ENCODE measurements at regions not wholly inside any gene's neighbourhood (a gene's known extent, or its start where the extent isn't known, plus 50 kb on each side); places are given as distances from the start of the nearest gene placed in this dataset.

GRCh38 chr14:97368900-97369564 is 571.9 kb downstream of the VRK1 start:
- Histone ChIP-seq H2AK9ac (replicated peaks; ENCODE audit: low read depth, low read length, poor library complexity) (no peak overlapping the region), H2BK120ac (ENCODE audit: low read depth, low read length) (no peak overlapping the region), H2BK5ac (ENCODE audit: low read depth, low read length, poor library complexity, severe bottlenecking) (peak overlapping the region; percentile 67), H3K56ac (ENCODE audit: extremely low read depth, insufficient read depth, low read length) (no peak overlapping the region), H3K79me1 (ENCODE audit: low read depth in 1 of 2, low read length in 2 of 2) (no peaks in the 10 kb centered on the region), H3K27me3 (ENCODE audit: control insufficient read depth, insufficient read depth, low read length) (no peaks in the 10 kb centered on the region), H2AK5ac (ENCODE audit: low read depth, low read length) (no peak overlapping the region), H3K9me1 (ENCODE audit: insufficient read depth, low read length) (no peaks in the 10 kb centered on the region), H4K20me1 (ENCODE audit: insufficient read depth, low read length) (no peaks in the 10 kb centered on the region), H3K18ac (ENCODE audit: low read depth, low read length) (no peak overlapping the region), H4K91ac (ENCODE audit: insufficient read depth, low read depth, low read length) (no peak overlapping the region), H3K4ac (ENCODE audit: low read depth, low read length) (no peak overlapping the region), H3K9me3 (ENCODE audit: control insufficient read depth, insufficient read depth, low read length) (peaks cover 21% of the 10 kb centered on the region), H3K23ac (ENCODE audit: low read depth, low read length) (no peak overlapping the region), H3K27ac (ENCODE audit: insufficient read depth, low read length) (no peak overlapping the region), H2BK15ac (ENCODE audit: low read depth, low read length) (no peak overlapping the region), H4K5ac (ENCODE audit: low read depth, low read length) (no peak overlapping the region), H3K14ac (replicated peaks; ENCODE audit: low read depth, low read length) (no peak overlapping the region), H3K4me2 (ENCODE audit: low read depth, low read length) (no peak overlapping the region), H3K4me1 (ENCODE audit: control insufficient read depth, insufficient read depth, low read length) (no peaks in the 10 kb centered on the region), H2BK20ac (ENCODE audit: low read depth, low read length) (no peak overlapping the region), H4K8ac (ENCODE audit: low read depth in 2 of 2, low read length in 2 of 2) (no peak overlapping the region), H3K9ac (ENCODE audit: low read depth, low read length) (no peak overlapping the region), H3K4me3 (ENCODE audit: insufficient read depth, low read depth, low read length) (no peak overlapping the region), H2AFZ (replicated peaks; ENCODE audit: low read length, poor library complexity) (no peak overlapping the region), H3K36me3 (ENCODE audit: control insufficient read depth, insufficient read depth, low read length) (no peaks in the 10 kb centered on the region)
- ChIA-PET CTCF (no interaction called here), POLR2A (ENCODE audit: unreplicated experiment) (no interaction called here)
- BruUV-seq (replicated peaks): no TSS peak
- in situ Hi-C loops (cut with MboI; ENCODE audit: low sequenced_read_pairs): no loop called here
- no peak for DNase-seq
- no peak for TF ChIP-seq RAD21 (IDR thresholded peaks at IDR 0.05; ENCODE audit: low read length)
- no peak for TF ChIP-seq CHD1 (IDR thresholded peaks at IDR 0.05; ENCODE audit: low read depth, low read length)
- no peak for TF ChIP-seq CEBPB (IDR thresholded peaks at IDR 0.05; ENCODE audit: low read depth, low read length)
- no peak for TF ChIP-seq MAZ (IDR thresholded peaks at IDR 0.05; ENCODE audit: borderline replicate concordance, low read depth, low read length)
- TF ChIP-seq BHLHE40 (IDR thresholded peaks at IDR 0.05; ENCODE audit: low read depth, low read length): no peak
- WGBS, 2 experiments (ENCODE audit: extremely low coverage in 2 of 2, insufficient read length in 1 of 2): no CpG with 5 or more reads among the region's 5 CpGs
- intact Hi-C loops (cut with micrococcal nuclease): no loop called here
- dilution Hi-C loops (cut with HindIII; ENCODE audit: low sequenced_read_pairs, unreplicated experiment): no loop called here
- no peak for ATAC-seq (ENCODE audit: low read depth)

Measured in IMR-90 (cell line).